Esophagus (tissue), 2 donors: ENCODE measurements at regions not wholly inside any gene's neighbourhood (a gene's known extent, or its start where the extent isn't known, plus 50 kb on each side); places are given as distances from the start of the nearest gene placed in this dataset.
"Not testable (repeated sequence)": the region's sequence is repeated elsewhere in the genome, so short reads cannot be mapped to it uniquely, and the experiment has no call there.

Source experiments
- H3K27ac ChIP-seq, 2 donors: one replicate each; pipeline ENCODE4 v1.5.1; 2013; ENCODE audit warnings: low read depth in 2 of 2, mild to moderate bottlenecking in 2 of 2, inconsistent platforms in 1 of 2, low read length in 1 of 2, moderate library complexity in 1 of 2
- H3K27me3 ChIP-seq, 2 donors: one replicate each; pipeline ENCODE4 v1.6.1; 2013; ENCODE audit warnings: low read length in 2 of 2, control low read depth in 1 of 2, mild to moderate bottlenecking in 1 of 2; ENCODE audit not compliant: insufficient read depth in 2 of 2, control insufficient read depth in 1 of 2
- H3K36me3 ChIP-seq, 2 donors: one replicate each; pipeline ENCODE4 v1.6.1; 2013; ENCODE audit warnings: low read length in 1 of 2; ENCODE audit not compliant: control insufficient read depth in 2 of 2, insufficient read depth in 2 of 2
- H3K4me1 ChIP-seq, 2 donors: one replicate each; pipeline ENCODE4 v1.6.1; 2013; ENCODE audit warnings: low read length in 1 of 2; ENCODE audit not compliant: control insufficient read depth in 2 of 2, insufficient read depth in 2 of 2
- H3K4me3 ChIP-seq, 2 donors: one replicate each; pipeline ENCODE4 v1.5.1; 2013; ENCODE audit warnings: low read length in 2 of 2, mild to moderate bottlenecking in 2 of 2, low read depth in 1 of 2, moderate library complexity in 1 of 2
- H3K9me3 ChIP-seq, 2 donors: one replicate each; pipeline ENCODE4 v1.6.1; 2013; ENCODE audit warnings: mild to moderate bottlenecking in 2 of 2, low read depth in 1 of 2, low read length in 1 of 2, moderate library complexity in 1 of 2; ENCODE audit not compliant: control insufficient read depth in 2 of 2, insufficient read depth in 1 of 2
- WGBS, 2 donors: extraction: QIAGEN DNeasy Blood & Tissue Kit; methylation state at CpG; one replicate each; pipeline ENCODE4 v1.1.7; 2013; 5-methylcytosine and 5-hydroxymethylcytosine counted together
- donor health status: healthy with polysubstance abuse.
- donor health status: Bipolar disorder and iron deficiency.

- not testable (repeated sequence) for H3K4me1 ChIP-seq, H3K4me3 ChIP-seq, H3K27ac ChIP-seq, H3K36me3 ChIP-seq, H3K27me3 ChIP-seq
- H3K9me3 ChIP-seq: peaks cover 14 to 22% of the 10 kb centered on the region in 2 donors
- WGBS, 2 donors: 70 to 78% methylated on average over 3 of the region's 3 CpGs
Observed at GRCh38 chr17:43345515-43345914, 53.3 kb upstream of the ARL4D start.

- whole genome bisulfite sequencing, 2 donors: 66 to 77% methylated on average over 6 of the region's 6 CpGs
- peaks cover 13 to 20% of the 10 kb centered on the region in 2 donors for H3K9me3 ChIP-seq
Observed at GRCh38 chr17:43344685-43345084, 54.1 kb upstream of the ARL4D start.

GRCh38 chr17:43342589-43342890, 56.3 kb upstream of the ARL4D start:
- Histone ChIP-seq H3K27ac (no peak overlapping the region), H3K27me3 (no peaks in the 10 kb centered on the region), H3K4me3 (no peak overlapping the region), H3K4me1 (no peaks in the 10 kb centered on the region), H3K9me3 (peaks cover 3% of the 10 kb centered on the region in 2 donors), H3K36me3 (no peaks in the 10 kb centered on the region)
- WGBS, 2 donors: 38 to 43% methylated on average over 5 of the region's 5 CpGs

More at GRCh38 chr17:43344685-43345084, 54.1 kb upstream of the ARL4D start:
- H3K27ac ChIP-seq: no peak overlapping the region
- H3K4me1 ChIP-seq: no peaks in the 10 kb centered on the region
- H3K4me3 ChIP-seq: no peak overlapping the region
- H3K36me3 ChIP-seq: no peaks in the 10 kb centered on the region
- no peaks in the 10 kb centered on the region for H3K27me3 ChIP-seq

- WGBS, 2 donors: 38 to 39% methylated on average over 7 of the region's 7 CpGs
- H3K4me3 ChIP-seq: no peak overlapping the region
- no peaks in the 10 kb centered on the region for H3K4me1 ChIP-seq
- no peaks in the 10 kb centered on the region for H3K27me3 ChIP-seq
- no peaks in the 10 kb centered on the region for H3K36me3 ChIP-seq
- H3K9me3 ChIP-seq: no peaks in the 10 kb centered on the region
- no peak overlapping the region for H3K27ac ChIP-seq
Observed at GRCh38 chr17:43341715-43342588, 56.8 kb upstream of the ARL4D start.

- Histone ChIP-seq H3K4me3 (no peak overlapping the region), H3K27me3 (no peaks in the 10 kb centered on the region), H3K4me1 (peaks cover 0 to 1% of the 10 kb centered on the region in 2 donors), H3K27ac (no peak overlapping the region), H3K36me3 (no peaks in the 10 kb centered on the region), H3K9me3 (no peaks in the 10 kb centered on the region)
- 55 to 58% methylated on average over 11 of the region's 11 CpGs for WGBS, 2 donors
Observed at GRCh38 chr17:43338886-43339516, 59.8 kb upstream of the ARL4D start.

- Histone ChIP-seq H3K27ac (peak overlapping the region in 1 of 2 donors; percentile 6), H3K4me1 (peaks cover 0 to 2% of the 10 kb centered on the region in 2 donors), H3K27me3 (no peaks in the 10 kb centered on the region), H3K9me3 (no peaks in the 10 kb centered on the region), H3K4me3 (no peak overlapping the region), H3K36me3 (no peaks in the 10 kb centered on the region)
- whole genome bisulfite sequencing, 2 donors: 73 to 76% methylated on average over 10 of the region's 10 CpGs
Observed at GRCh38 chr17:43337684-43338428, 60.9 kb upstream of the ARL4D start.

- H3K27ac ChIP-seq: no peak overlapping the region
- peaks cover 0 to 2% of the 10 kb centered on the region in 2 donors for H3K4me1 ChIP-seq
- WGBS, 2 donors: 62 to 63% methylated on average over 7 of the region's 7 CpGs
- no peaks in the 10 kb centered on the region for H3K27me3 ChIP-seq
- no peaks in the 10 kb centered on the region for H3K9me3 ChIP-seq
- H3K36me3 ChIP-seq: no peaks in the 10 kb centered on the region
- no peak overlapping the region for H3K4me3 ChIP-seq
Observed at GRCh38 chr17:43334738-43335402, 63.9 kb upstream of the ARL4D start.

- Histone ChIP-seq H3K9me3 (no peaks in the 10 kb centered on the region), H3K4me1 (peaks cover 0 to 2% of the 10 kb centered on the region in 2 donors), H3K4me3 (no peak overlapping the region), H3K27me3 (no peaks in the 10 kb centered on the region), H3K36me3 (no peaks in the 10 kb centered on the region), H3K27ac (no peak overlapping the region)
- WGBS, 2 donors: 86 to 89% methylated on average over 12 of the region's 12 CpGs
Observed at GRCh38 chr17:43333433-43333943, 65.3 kb upstream of the ARL4D start.

- H3K4me1 ChIP-seq: peaks cover 0 to 2% of the 10 kb centered on the region in 2 donors
- no peaks in the 10 kb centered on the region for H3K27me3 ChIP-seq
- no peaks in the 10 kb centered on the region for H3K36me3 ChIP-seq
- H3K4me3 ChIP-seq: no peak overlapping the region
- 88 to 89% methylated on average over 6 of the region's 6 CpGs for WGBS, 2 donors
- no peak overlapping the region for H3K27ac ChIP-seq
- no peaks in the 10 kb centered on the region for H3K9me3 ChIP-seq
Observed at GRCh38 chr17:43332230-43332629, 66.6 kb upstream of the ARL4D start.
